Kasumi-1 (cell line): ENCODE measurements at regions not wholly inside any gene's neighbourhood (a gene's known extent, or its start where the extent isn't known, plus 50 kb on each side); places are given as distances from the start of the nearest gene placed in this dataset.
"Not testable (repeated sequence)": the region's sequence is repeated elsewhere in the genome, so short reads cannot be mapped to it uniquely, and the experiment has no call there.

ENCODE experiments used
- DNase-seq, 2 experiments: peaks; one replicate each; lab custom pipeline; 2025; lab: John Stamatoyannopoulos, UW

DNA sequence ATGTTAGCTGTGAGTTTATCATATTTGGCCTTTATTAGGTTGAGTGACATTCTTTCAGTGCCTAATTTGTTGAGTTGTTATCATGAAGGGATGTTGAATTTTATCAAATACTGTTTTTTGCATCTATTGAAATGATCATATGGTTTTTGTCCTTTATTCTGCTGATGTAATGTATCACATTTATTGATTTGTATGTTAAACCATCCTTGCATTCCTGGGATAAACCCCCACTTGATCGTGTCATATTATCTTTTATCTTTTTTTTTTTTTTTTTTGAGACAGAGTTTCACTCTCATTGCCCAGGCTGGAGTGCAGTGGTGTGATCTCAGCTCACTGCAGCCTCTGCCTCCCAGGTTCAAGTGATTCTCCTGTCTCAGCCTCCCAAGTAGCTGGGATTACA, 51.9 kb upstream of the MFGE8 start:
- DNase-seq: not testable (repeated sequence)

DNA sequence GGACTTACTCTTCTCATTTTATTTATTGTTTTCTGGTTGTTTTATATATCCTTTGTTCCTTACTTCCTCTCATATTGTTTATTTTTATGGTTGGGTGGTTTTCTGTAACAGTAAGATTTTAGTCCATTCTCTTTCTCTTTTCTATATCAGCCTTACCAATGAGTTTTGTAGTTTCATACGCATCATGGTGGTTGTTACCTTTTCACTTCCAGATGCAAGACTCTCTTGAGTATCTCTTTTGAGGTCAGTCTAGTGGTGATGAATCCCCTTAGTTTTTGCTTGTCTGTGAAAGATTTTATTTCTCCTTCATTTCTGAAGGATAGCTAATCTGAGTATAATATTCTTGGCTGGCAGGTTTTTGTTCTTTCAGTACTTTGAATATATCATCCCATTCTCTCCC, 57.1 kb upstream of the MFGE8 start:
- DNase-seq: no peak

DNA sequence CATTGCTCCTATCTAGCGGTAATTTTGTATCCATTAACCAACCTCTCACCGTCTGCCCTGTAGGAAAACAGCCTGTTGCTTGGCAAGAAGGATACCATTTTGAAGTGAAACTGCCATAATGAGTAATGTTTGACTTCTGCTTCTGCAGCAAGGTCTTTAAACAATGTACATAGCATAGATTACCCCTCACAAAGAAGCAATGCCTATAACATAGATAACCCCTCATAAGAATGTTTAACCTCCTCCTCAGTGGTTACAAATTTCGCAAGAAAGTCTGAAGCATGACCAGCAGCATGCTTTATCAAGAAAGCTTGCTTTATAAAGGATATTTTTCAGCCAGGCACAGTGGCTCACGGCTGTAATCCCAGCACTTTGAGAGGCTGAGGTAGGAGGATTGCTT, 61.2 kb upstream of the MFGE8 start:
- DNase-seq: no peak

DNA sequence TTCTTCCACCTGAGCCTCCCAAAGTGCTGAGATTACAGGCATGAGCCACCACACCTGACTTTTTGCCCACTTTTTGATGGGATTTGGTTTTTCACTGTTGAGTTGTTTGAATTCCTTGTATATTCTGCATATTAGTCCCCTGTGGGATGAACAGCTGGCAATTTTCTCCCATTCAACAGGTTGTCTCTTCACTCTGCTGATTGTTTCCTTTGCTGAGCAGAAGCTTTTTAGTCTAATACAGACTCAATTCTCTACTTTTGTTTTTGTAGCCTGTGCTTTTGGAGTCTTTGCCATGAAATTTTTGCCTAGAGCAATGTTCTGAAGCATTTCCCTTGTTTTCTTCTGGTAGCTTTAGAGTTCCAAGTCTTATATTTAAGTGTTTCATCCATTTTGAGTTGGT, 62.7 kb upstream of the MFGE8 start:
- no peak for DNase-seq

DNA sequence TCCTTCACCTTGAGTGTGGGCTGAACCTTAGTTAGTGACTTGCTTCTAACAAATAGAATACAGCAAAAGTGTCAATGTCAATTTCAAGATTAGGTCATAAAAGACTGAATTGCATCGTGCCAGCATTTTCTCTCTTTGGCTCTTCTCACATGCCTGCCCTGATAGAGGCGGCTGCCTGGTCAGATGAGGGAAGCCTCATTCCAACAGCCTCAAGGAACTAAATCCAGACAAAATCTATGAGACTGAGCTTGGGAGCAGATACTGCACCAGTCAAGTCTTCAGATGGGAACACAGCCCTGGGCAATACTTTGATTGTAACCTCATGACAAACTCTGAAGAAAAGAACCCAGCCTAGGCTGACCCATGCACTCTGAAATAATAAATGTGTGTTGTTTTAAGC, 63.5 kb upstream of the MFGE8 start:
- DNase-seq: no peak

DNA sequence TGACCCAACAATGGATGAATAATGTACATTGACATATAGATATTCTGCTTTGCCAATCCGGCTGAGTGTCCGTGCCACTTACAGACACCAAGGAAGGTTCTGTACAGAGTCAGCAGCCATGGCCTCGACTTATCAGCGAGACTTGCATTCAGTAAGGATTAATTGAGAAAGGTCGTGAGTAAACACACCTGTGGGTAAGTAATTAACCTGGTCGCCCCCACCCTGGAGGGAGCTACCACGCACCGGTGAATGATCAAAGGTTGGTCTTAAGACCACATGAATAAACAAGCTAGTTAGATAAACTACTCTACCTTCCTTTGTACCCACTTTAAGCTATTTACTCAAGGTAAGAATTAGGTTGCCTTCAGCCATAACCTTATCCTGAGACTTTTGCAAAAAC, 66.5 kb upstream of the MFGE8 start:
- no peak for DNase-seq

DNA sequence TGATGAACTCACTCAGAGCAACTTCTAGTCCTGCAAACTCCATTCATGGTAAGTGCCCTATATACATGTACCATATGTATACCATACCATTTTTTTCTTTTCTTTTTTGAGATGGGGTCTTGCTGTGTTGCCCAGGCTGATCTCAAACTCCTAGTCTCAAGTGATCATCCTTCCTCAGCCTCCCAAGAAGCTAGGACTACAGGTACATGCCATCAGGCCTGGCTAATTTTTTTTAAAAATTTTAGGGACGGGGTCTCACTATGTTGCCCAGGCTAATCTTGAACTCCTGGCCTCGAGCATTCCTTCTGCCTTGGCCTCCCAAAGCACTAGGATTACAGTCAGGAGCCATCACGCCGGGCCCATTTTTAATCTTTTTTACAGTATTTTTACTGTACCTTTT, 67.3 kb upstream of the MFGE8 start:
- DNase-seq: no peak

DNA sequence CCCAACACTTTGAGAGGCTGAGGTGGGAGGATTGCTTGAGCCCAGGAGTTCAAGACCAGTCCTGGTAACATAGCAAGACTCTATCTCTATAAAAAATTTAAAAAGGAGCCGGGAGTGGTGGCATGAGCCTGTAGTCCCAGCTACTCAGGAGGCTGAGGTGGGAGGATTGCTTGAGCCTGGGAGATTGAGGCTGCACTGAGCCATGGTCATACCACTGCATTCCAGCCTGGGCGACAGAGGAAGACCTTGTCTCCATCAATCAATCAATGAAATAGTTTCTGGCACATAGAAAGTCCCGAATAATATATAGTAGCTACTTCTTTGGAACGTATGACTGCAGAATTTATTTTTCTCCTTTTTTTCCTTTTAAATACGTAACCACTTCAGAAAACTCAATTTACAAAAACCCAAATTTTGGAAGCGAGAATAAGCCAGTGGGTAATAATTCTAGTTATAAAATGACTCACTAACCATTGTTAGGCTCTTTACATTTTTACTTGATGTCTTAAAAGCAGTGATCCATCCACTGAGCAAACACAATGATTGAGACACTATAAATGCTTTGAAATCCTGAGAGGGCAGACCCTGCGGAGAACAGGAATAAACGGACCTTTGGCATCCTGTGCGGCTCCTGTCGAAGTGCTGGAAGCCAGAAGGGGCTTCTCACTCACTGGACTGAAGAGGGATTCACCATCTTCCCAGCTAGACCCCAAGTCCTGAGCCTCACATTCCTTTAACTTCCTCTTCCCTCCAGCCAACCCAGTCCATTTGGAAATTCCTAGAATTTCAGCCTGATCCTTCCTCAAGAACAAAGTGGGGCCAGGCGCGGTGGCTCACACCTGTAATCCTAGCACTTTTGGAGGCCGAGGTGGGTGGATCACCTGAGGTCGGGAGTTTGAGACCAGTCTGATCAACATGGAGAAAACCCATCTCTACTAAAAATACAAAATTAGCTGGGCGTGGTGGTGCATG, 68.4 kb upstream of the MFGE8 start:
- no peak for DNase-seq

DNA sequence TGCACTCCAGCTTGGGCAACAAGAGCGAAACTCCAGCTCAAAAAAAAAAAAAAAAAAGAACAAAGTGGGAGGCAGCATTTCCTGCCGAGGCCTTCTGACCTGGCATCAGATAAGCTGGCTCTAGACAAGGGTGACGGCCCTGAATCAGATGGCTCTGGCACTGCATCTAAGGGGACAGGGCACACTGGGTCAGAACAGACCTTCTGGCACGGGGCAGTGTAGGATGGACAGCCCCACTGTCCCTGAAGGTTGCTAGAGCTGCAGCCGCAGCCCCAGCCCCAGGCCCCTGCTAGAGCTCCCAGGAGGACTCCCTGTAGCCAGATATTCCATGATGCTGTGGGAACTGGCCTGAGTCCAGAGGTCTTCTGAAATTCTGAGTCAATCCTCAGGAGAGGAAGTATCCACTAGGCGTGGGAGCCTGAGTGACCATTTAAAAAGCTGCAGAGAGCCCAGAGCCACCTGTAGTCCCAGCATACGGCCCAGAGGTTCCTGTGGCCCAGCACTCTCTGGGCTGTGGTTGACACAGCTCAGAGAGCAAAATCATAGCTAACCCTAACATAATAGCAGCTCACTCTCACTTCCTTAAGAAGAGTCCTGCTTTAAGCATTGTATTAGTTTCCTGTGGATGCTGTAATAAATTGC, 69.2 kb upstream of the MFGE8 start:
- DNase-seq: no peak

DNA sequence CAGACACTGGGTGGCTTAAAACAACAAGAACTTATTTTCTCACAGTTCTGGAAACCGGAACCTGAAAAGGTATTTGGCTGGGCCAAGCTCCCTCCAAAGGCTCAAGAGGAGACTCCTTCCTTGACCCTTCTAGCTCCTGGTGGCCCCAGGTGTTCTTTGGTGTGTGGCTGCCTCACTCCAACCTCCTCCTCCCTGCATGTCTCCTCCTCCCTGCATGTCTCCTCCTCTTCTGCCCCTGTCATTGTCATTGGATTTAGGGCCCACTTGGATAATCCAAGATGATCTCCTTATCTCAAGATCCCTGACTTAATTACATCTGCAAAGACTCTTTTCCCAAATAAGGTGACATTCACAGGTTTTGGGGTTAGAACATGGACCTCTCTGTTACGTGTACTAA, 69.8 kb upstream of the MFGE8 start:
- no peak for DNase-seq

DNA sequence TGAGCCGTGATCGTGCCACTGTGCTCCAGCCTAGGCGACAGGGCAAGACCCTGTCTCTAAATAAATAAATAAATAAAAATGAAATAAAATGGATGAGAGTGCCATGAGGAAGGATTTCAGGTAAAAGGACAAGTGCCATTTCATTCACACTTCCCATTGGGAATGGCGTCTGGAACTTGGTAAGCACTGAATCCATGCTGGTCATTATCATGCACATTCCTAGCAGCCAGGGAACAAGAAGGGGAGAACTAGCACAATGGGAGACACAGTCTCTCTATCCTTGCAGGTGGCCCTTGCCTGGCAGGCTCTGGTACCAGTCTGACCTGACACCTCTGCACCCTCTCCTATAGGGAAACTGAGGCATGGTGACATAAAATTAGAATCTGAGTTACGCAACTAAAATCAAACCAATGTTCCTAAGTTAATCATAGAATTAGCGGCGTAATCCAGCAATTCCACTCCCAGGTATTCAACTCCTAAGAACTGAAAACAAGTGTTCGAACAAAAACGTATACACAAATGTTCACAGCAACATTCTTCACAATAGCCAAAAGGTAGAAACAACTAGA, 70.8 kb upstream of the MFGE8 start:
- no peak for DNase-seq

DNA sequence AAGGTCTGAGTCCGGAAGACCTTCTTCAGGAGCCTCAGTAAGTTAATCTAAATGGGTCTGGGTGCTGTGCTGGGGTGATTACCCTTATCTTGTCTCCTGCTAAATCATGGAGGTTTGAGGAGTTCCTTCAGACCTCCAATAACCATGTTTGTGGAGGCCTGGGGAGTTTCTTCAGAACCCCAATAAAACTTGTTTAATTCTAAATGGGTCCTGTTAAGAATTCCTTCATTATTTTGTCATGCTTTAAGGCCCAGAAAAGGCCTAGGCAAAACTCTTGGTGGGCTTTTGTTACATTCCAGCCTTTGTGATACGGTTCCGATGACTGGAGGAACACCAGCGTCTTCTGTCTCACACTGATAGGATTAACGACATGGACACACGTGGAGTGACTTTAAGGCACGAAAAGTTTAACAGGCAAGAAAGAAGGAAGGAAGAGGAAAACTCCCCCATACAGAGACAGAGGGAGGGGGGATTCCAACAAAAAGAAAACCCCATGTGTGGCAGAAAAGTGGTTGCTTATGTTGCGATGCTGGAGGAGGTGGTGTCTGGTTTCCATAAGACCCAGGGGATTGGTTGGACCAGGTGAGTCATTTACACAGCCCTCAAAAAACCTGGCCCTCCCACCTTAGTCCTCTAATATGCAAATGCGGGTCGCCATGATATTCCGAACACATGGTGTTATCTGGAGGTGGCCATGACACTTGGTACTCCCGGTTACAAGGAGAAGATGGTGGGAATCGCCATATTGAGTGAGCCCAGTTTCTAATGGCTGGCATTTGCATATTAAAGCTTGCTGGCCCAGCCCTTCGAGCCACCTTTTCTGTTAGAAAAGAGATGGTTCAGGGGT, 72.6 kb upstream of the MFGE8 start:
- DNase-seq: no peak

DNA sequence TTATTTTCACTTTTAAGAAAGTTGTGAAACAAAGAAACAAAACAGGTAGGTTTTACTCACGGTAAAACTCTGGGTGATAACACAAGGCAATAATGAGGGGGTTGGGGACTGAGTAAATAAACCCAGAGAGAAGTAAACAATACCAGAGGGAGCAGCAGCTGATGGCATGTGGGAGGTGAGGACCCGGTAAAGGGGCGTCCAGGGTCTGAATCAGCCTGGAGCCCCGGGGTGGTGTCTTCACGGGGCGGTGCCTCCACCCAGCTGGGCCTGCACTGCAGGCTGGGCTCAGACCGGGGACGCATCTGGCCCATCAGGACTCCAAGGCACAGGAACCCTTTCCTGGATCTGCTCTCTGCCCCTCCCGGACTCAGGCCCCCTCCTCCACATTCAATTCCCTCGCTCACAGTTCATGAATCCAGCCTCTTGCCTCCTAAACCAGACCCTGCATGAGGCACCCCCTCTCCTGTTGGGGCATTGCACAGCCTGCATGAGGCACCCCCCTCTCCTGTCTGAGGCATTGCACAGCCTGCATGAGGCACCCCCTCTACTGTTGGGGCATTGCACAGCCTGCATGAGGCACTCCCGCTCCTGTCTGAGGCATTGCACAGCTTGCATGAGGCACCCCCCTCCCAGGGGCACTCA, 73.9 kb upstream of the MFGE8 start:
- DNase-seq: no peak

DNA sequence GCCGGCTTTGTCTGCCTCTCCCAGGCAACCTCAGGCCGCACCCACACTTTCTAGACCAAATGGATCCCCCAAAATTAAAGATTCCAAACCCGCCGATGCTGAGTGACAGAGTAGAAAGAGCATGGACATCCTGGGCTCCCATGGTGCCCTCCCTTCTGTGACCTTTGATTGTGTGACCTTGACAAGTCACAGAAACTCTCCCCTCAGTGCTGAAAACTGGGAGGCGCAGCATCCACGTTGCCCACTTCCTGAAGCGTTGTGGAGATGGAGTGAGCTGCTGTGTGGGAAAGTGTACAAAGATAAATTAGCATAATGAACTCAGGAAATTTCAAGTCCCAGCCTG, 74.4 kb upstream of the MFGE8 start:
- no peak for DNase-seq

DNA sequence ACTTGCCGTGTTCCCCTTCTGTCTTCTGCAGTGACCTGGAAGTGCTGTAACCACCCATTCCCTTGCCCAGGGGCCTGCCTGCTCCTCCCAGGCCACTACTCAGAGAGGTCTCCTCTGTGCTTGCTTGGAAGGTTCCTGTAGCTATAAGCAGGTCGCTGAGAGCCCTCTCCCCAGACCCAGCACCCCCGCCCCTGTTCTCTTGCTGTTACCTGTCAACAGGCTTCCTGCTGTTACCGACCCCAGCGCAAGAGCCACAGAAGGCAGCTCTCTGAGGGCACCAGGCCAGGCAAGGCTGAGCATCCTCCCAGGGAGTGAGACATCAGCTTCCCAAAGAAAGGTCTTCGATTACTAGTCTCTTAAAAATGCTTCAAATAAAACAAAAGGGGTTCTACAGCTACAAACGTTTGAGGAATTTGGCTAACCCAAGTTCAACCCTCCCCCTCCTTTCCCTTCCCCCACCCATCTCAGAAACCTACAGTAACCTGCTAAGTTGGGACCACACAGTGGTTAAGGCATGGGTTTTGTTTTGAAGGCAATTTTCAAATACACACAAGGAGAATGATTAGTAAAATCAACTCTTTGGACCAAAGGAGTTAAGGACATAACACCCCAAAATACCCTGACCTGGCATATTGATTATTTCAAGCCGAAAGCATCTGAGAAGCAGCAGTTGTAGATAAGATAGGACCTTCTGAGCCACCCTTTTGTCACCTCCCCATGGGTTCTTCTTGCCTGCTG, 74.9 kb upstream of the MFGE8 start:
- no peak for DNase-seq

DNA sequence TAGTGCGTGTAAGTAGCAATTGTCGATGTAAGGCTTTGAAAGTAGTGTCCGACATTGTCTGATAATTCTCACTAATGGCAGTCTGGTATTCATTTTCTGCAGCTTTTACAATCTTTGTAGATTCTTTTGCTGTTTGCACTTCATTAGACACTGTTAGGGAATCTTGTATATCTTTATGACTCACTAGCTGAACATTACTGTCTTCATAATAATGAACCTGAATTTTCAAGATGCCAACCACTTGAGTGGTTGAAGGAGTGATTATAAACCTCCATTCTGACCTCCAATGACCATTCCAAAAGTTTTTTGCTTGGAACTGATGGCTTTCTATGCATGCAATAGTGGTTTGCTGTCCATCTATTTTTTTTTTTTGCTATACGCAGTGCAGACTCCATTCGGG, 76.4 kb upstream of the MFGE8 start:
- no peak for DNase-seq

DNA sequence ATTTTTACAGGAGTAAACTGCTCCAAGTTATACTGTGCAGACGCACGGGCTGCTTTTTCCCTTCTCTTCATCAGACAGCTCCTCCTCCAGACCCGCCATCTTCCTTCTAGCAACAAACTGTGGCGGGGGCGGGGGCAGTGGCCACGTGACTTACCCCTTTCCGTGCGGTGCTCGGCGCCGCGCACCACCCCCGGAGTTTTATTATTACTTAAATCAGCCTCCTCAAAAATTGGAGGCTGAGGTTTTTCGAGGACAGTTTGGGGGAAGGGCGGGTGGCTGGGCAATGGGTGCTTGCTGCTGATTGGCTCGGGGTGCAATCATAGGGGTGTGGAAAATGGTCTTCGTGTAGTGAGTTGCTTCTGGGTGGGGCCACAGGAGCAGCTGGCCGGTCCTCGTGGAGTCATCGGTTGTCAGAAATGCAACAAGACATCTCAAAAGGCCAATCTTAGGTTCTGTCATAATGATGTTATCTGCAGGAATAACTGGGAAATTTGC, 77.1 kb upstream of the MFGE8 start:
- no peak for DNase-seq

DNA sequence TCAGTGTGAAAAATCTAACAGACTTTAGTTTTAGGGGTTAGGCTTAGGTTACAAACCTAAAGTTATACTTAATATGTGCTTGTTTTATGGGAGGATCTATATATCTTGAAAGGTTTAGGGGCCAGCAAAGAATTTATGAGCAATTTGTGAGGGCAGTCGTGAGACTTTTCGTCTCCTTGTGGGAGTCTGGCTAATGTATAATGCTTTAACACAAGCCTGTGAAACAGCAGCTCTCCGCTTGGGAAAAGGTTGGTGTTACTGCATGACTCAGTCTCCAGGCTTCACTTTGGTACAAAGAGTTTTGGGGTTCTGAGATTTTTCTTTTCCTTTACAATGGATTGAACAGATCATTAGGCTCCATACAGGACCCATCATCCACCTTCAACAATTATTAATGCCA, 79.0 kb upstream of the MFGE8 start:
- no peak for DNase-seq

DNA sequence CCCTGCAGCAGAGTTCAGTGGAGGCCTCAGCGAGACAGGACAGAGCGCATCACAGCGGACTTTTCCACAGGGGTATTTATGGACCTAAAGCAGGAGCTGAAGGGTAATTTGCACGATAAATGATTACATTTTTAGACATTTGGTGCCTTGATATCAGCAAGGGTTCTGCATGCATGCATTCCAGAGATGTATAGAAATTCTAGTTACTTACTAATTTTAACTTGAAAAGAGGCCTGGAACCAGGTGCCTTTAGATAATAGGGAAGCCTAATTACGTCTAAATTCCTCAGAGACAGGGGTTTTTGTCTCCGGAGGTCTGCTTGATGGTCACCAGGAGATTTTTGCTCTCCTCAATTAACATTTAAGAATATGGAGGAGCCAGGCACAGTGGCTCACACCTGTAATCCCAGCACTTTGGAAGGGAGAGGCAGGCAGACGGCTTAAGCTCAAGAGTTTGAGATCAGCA, 79.8 kb upstream of the MFGE8 start:
- DNase-seq: no peak

DNA sequence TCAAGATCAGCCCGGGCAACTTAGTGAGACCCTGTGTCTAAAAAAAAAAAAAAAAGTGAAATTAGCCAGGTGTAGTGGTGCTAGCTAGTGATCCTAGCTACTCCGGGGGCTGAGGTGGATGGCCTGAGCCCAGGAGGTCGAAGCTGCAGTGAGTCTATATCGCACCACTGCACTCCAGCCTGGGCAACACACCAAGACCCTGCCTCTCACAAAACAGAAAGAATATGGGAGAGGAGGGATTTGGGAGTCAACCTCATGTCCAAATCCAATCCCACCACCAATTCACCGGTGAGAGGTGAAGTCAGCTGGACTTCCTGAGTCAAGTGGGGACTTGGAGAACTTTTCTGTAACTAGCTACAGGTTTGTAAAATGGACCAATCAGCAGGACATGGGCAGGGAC, 80.5 kb upstream of the MFGE8 start:
- no peak for DNase-seq

DNA sequence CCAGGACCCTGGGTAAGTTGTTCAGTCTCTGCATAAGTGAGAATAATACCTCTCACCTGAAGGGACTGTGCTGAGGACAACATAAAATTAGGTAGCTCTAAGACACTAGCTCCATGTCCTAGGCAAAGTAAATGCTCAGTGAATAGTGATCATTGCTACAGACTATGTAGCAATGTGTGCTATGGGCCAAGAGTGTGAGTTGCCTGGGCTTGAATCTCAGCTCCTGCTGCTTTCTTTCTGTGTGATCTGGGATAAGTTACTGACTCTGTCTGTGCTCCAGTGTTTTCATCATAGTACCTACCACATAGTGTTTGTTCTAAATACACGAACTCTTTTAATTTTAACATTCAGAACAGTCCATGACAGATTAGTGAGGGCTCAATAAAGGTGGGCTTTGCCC, 81.1 kb upstream of the MFGE8 start:
- no peak for DNase-seq
